Liver (tissue), 8 donors: ENCODE measurements at regions not wholly inside any gene's neighbourhood (a gene's known extent, or its start where the extent isn't known, plus 50 kb on each side); places are given as distances from the start of the nearest gene placed in this dataset.

Source experiments
- DNase-seq: peaks from one replicate; pipeline ENCODE4 v3.0.0-alpha.2; 2017; ENCODE audit warnings: low spot score
- H3K27ac ChIP-seq, 2 donors: one replicate each; pipeline ENCODE4 v1.7.0; 2013; ENCODE audit warnings: inconsistent platforms in 2 of 2, low read length in 2 of 2, control low read depth in 1 of 2, low read depth in 1 of 2, mild to moderate bottlenecking in 1 of 2
- H3K27me3 ChIP-seq, 4 donors: one replicate each; pipeline versions ENCODE4 v1.6.1 to v1.7.0; 2013; ENCODE audit warnings: low read length in 3 of 4, inconsistent platforms in 1 of 4, mild to moderate bottlenecking in 1 of 4, moderate library complexity in 1 of 4; ENCODE audit not compliant: control insufficient read depth in 4 of 4, insufficient read depth in 4 of 4
- H3K36me3 ChIP-seq, 4 donors: one replicate each; pipeline versions ENCODE4 v1.6.1 to v1.7.0; 2013; ENCODE audit warnings: low read length in 3 of 4, mild to moderate bottlenecking in 3 of 4, low read depth in 1 of 4, moderate library complexity in 1 of 4; ENCODE audit not compliant: control insufficient read depth in 4 of 4, insufficient read depth in 3 of 4
- H3K4me1 ChIP-seq, 4 donors: one replicate each; pipeline versions ENCODE4 v1.6.1 to v1.7.0; 2013; ENCODE audit warnings: low read length in 3 of 4, mild to moderate bottlenecking in 3 of 4, moderate library complexity in 1 of 4; ENCODE audit not compliant: control insufficient read depth in 4 of 4, insufficient read depth in 4 of 4
- H3K4me3 ChIP-seq, 3 donors: one replicate each; pipeline versions ENCODE4 v1.6.1 to v1.7.0; 2013; ENCODE audit warnings: low read length in 3 of 3, control low read depth in 1 of 3, low read depth in 1 of 3, mild to moderate bottlenecking in 1 of 3
- H3K9ac ChIP-seq, 2 donors: one replicate each; pipeline ENCODE4 v1.7.0; 2013; ENCODE audit warnings: low read length in 2 of 2, mild to moderate bottlenecking in 2 of 2, moderate library complexity in 2 of 2, control low read depth in 1 of 2, low read depth in 1 of 2
- H3K9me3 ChIP-seq, 4 donors: one replicate each; pipeline versions ENCODE4 v1.6.1 to v1.7.0; 2013; ENCODE audit warnings: low read length in 3 of 4; ENCODE audit not compliant: control insufficient read depth in 4 of 4
- ATF3 ChIP-seq: IDR thresholded peaks from 2 replicates; pipeline ENCODE4 v1.6.1; 2016; ENCODE audit warnings: antibody characterized with exemption
- CTCF ChIP-seq: fragments of 150-350 bp; IDR thresholded peaks from 2 replicates; pipeline ENCODE4 v1.5.1; 2017; ENCODE audit warnings: improper control_type of control experiment, low read depth, low read length; ENCODE audit not compliant: missing input control
- EGR1 ChIP-seq, 2 donors: IDR thresholded peaks; 2 replicates each; pipeline ENCODE4 v1.6.1; 2016 to 2018; ENCODE audit warnings: antibody characterized with exemption in 2 of 2, low read depth in 2 of 2
- FOXA1 ChIP-seq: IDR thresholded peaks from 2 replicates; pipeline ENCODE4 v1.6.1; 2016; ENCODE audit warnings: antibody characterized with exemption
- FOXA2 ChIP-seq: IDR thresholded peaks from 2 replicates; pipeline ENCODE4 v1.6.1; 2016; ENCODE audit warnings: antibody characterized with exemption
- GABPA ChIP-seq, 2 donors: IDR thresholded peaks in 1 of 2; conservative IDR thresholded peaks in 1 of 2; 2 replicates each; pipeline ENCODE4 v1.6.1; 2016; ENCODE audit warnings: antibody characterized with exemption in 2 of 2, mild to moderate bottlenecking in 1 of 2, moderate library complexity in 1 of 2
- HNF4A ChIP-seq, 2 donors: conservative IDR thresholded peaks; 2 replicates each; pipeline ENCODE4 v1.6.1; 2016; ENCODE audit warnings: antibody characterized with exemption in 2 of 2, mild to moderate bottlenecking in 2 of 2
- HNF4G ChIP-seq: IDR thresholded peaks from 2 replicates; pipeline ENCODE4 v1.6.1; 2016; ENCODE audit warnings: antibody characterized with exemption
- JUND ChIP-seq, 2 donors: IDR thresholded peaks; 2 replicates each; pipeline ENCODE4 v1.6.1; 2016; ENCODE audit warnings: antibody characterized with exemption in 2 of 2
- MAX ChIP-seq: IDR thresholded peaks from 2 replicates; pipeline ENCODE4 v1.6.1; 2016; ENCODE audit warnings: antibody characterized with exemption
- NR2F2 ChIP-seq: IDR thresholded peaks from 2 replicates; pipeline ENCODE4 v1.6.1; 2016; ENCODE audit warnings: antibody characterized with exemption
- RAD21 ChIP-seq, 2 donors: IDR thresholded peaks; 2 replicates each; pipeline ENCODE4 v1.6.1; 2016; ENCODE audit warnings: antibody characterized with exemption in 2 of 2, mild to moderate bottlenecking in 2 of 2
- REST ChIP-seq: IDR thresholded peaks from 2 replicates; pipeline ENCODE4 v1.6.1; 2016; ENCODE audit warnings: antibody characterized with exemption, mild to moderate bottlenecking
- RXRA ChIP-seq, 2 donors: IDR thresholded peaks; 2 replicates each; pipeline ENCODE4 v1.6.1; 2017 to 2018; ENCODE audit warnings: antibody characterized with exemption in 2 of 2, mild to moderate bottlenecking in 1 of 2
- SP1 ChIP-seq: IDR thresholded peaks from 2 replicates; pipeline ENCODE4 v1.6.1; 2018; ENCODE audit warnings: antibody characterized with exemption, mild to moderate bottlenecking
- TAF1 ChIP-seq: conservative IDR thresholded peaks from 2 replicates; pipeline ENCODE4 v1.6.1; 2016; ENCODE audit warnings: antibody characterized with exemption, mild to moderate bottlenecking
- YY1 ChIP-seq: IDR thresholded peaks from 2 replicates; pipeline ENCODE4 v1.6.1; 2016; ENCODE audit warnings: antibody characterized with exemption, mild to moderate bottlenecking
- ZBTB33 ChIP-seq: IDR thresholded peaks from 2 replicates; pipeline ENCODE4 v1.6.1; 2016; ENCODE audit warnings: antibody characterized with exemption
- WGBS: extraction: QIAGEN DNeasy Blood & Tissue Kit; methylation state at CpG from one replicate; pipeline ENCODE4 v1.1.7; 2013; 5-methylcytosine and 5-hydroxymethylcytosine counted together
- donor health status: healthy.
- donor health status: healthy.
- donor health status: healthy.
- donor health status: healthy.
- donor health status: healthy.

- H3K9me3 ChIP-seq, result no peaks in the 10 kb centered on the region
These were observed 270.3 kb upstream of the KIRREL3 start for GRCh38 chr11:127270851-127271250.

More at GRCh38 chr11:127270851-127271250, 270.3 kb upstream of the KIRREL3 start:
- 55% methylated on average over 2 of the region's 2 CpGs for WGBS
- Histone ChIP-seq H3K4me1 (no peaks in the 10 kb centered on the region), H3K27ac (no peak overlapping the region), H3K27me3 (no peaks in the 10 kb centered on the region), H3K36me3 (no peaks in the 10 kb centered on the region), H3K4me3 (no peak overlapping the region), H3K9ac (no peak overlapping the region)
- no peak for DNase-seq
- TF ChIP-seq NR2F2 (no peak), REST (no peak), FOXA1 (no peak), JUND (IDR thresholded peaks at IDR 0.05) (no peak), CTCF (no peak), RXRA (IDR thresholded peaks at IDR 0.05) (no peak), MAX (no peak), ZBTB33 (no peak), HNF4A (conservative IDR thresholded peaks at IDR 0.05) (no peak), YY1 (no peak), EGR1 (IDR thresholded peaks at IDR 0.05; ENCODE audit: low read depth in 2 of 2) (no peak), FOXA2 (no peak), RAD21 (IDR thresholded peaks at IDR 0.05) (no peak), TAF1 (no peak), SP1 (no peak), HNF4G (no peak), GABPA (IDR thresholded peaks at IDR 0.05 in 1 of 2, conservative IDR thresholded peaks at IDR 0.05 in 1 of 2) (no peak), ATF3 (no peak)
